HepG2 (cell line): ENCODE measurements at regions not wholly inside any gene's neighbourhood (a gene's known extent, or its start where the extent isn't known, plus 50 kb on each side); places are given as distances from the start of the nearest gene placed in this dataset.

Experiments
- ATAC-seq: fragments of 200-7000 bp; cut with Tn5 transposase; 3 replicates; pipeline ENCODE4 v1.9.1; 2020; ENCODE audit warnings: mild to moderate bottlenecking, moderate library complexity
- BruUV-seq: library from RNA; stranded (reverse); fragments of 400-500 nt; replicated peaks from 2 replicates; lab custom pipeline; 2021; lab: Mats Ljungman, UMichigan
- CTCF ChIA-PET: fragments of 300-600 bp; formaldehyde crosslinking; extraction: SDS; loops from one replicate; lab custom pipeline; 2021; ENCODE audit warnings: low total read pairs, inconsistent platforms, low intra/inter-chr PET ratio; lab: Yijun Ruan, JAX
- POLR2A ChIA-PET: fragments of 350-600 bp; sonication (Branson Sonifier 250); formaldehyde crosslinking; loops from one replicate; lab custom pipeline; 2020; ENCODE audit warnings: antibody characterized with exemption, inconsistent platforms; lab: Yijun Ruan, JAX
- DNase-seq: peaks from one replicate; pipeline ENCODE4 v3.0.0-alpha.2; 2015; ENCODE audit warnings: low spot score
- FAIRE-seq: peaks from 3 replicates; lab custom pipeline; 2011; peaks lifted over from hg19 to GRCh38; lab: Jason Lieb, UNC
- H2AFZ ChIP-seq: one replicate; pipeline ENCODE4 v1.6.1; 2011; ENCODE audit warnings: low read length, inconsistent platforms
- H3K27ac ChIP-seq: fragments of 300-600 bp; 3 replicates; pipeline ENCODE4 v1.8.0; 2011; ENCODE audit warnings: mixed run types, mild to moderate bottlenecking, mixed read lengths, low read length, inconsistent platforms; ENCODE audit not compliant: insufficient read depth; ENCODE audit errors: extremely low read length
- H3K27me3 ChIP-seq, 2 experiments: fragments of 200-600 bp in 1 of 2; 2 replicates in 1 of 2; 3 replicates in 1 of 2; pipeline versions ENCODE4 v1.6.0 to v1.8.0; 2011; ENCODE audit warnings: low read length in 2 of 2, mild to moderate bottlenecking in 2 of 2, moderate library complexity in 2 of 2, inconsistent platforms in 1 of 2; ENCODE audit not compliant: insufficient read depth in 2 of 2, control insufficient read depth in 1 of 2
- H3K36me3 ChIP-seq, 2 experiments: fragments of 200-600 bp in 1 of 2; replicated peaks in 1 of 2; 2 replicates in 1 of 2; 3 replicates in 1 of 2; pipeline versions ENCODE4 v1.5.1 to v1.8.0; 2011; ENCODE audit warnings: low read length in 2 of 2, inconsistent platforms in 1 of 2; ENCODE audit not compliant: insufficient read depth in 2 of 2, control insufficient read depth in 1 of 2
- H3K4me1 ChIP-seq: 2 replicates; pipeline ENCODE4 v1.5.1; 2012; ENCODE audit warnings: low read length, inconsistent platforms; ENCODE audit not compliant: insufficient read depth
- H3K4me2 ChIP-seq: 2 replicates; pipeline ENCODE4 v1.6.0; 2011; ENCODE audit warnings: low read depth, low read length, inconsistent platforms
- H3K4me3 ChIP-seq, 3 experiments: fragments of 200-600 bp in 1 of 3; sonication (generic), shearing (Covaris generic) in 1 of 3; replicated peaks in 1 of 3; 2 replicates each; pipeline ENCODE4 v1.5.1; 2011 to 2016; ENCODE audit warnings: low read length in 3 of 3, inconsistent platforms in 2 of 3, low read depth in 2 of 3, mild to moderate bottlenecking in 2 of 3, control low read depth in 1 of 3, mixed read lengths in 1 of 3; ENCODE audit not compliant: insufficient read depth in 1 of 3
- H3K79me2 ChIP-seq: one replicate; pipeline ENCODE4 v1.6.1; 2011; ENCODE audit warnings: low read length, inconsistent platforms; ENCODE audit not compliant: insufficient read depth
- H3K9ac ChIP-seq: 2 replicates; pipeline ENCODE4 v1.6.0; 2011; ENCODE audit warnings: mild to moderate bottlenecking, low read depth, low read length, inconsistent platforms; ENCODE audit not compliant: insufficient read depth
- H3K9me3 ChIP-seq: 2 replicates; pipeline ENCODE4 v1.5.1; 2012; ENCODE audit warnings: mild to moderate bottlenecking, low read length
- H4K20me1 ChIP-seq: 2 replicates; pipeline ENCODE4 v1.6.0; 2011; ENCODE audit warnings: inconsistent platforms, mild to moderate bottlenecking, low read length, moderate library complexity; ENCODE audit not compliant: insufficient read depth
- GMEB2 ChIP-seq: IDR thresholded peaks from 2 replicates; pipeline ENCODE4 v1.6.1; 2016; ENCODE audit warnings: missing biosample characterization, missing genetic modification reagents, low read depth
- HMG20B ChIP-seq: conservative IDR thresholded peaks from 2 replicates; pipeline ENCODE4 v1.6.1; 2016; ENCODE audit warnings: missing genetic modification reagents, missing compliant biosample characterization
- JUN ChIP-seq: sonication (generic); formaldehyde crosslinking; IDR thresholded peaks from 2 replicates; pipeline ENCODE4 v1.4.0; 2020; ENCODE audit warnings: mild to moderate bottlenecking, missing genetic modification reagents
- RBM22 ChIP-seq: fragments of 200-400 bp; formaldehyde crosslinking; optimal IDR thresholded peaks from 2 replicates; pipeline ENCODE3; 2017; ENCODE audit warnings: mild to moderate bottlenecking, low read length, moderate library complexity
- SMAD9 ChIP-seq: sonication (generic); formaldehyde crosslinking; IDR thresholded peaks from 2 replicates; pipeline ENCODE4 v1.5.1; 2020; ENCODE audit warnings: mild to moderate bottlenecking, missing genetic modification reagents
- SNAI1 ChIP-seq: sonication (generic); formaldehyde crosslinking; IDR thresholded peaks from 2 replicates; pipeline ENCODE4 v1.5.0; 2020; ENCODE audit warnings: mild to moderate bottlenecking, missing genetic modification reagents, borderline replicate concordance
- TARDBP ChIP-seq: sonication (generic); formaldehyde crosslinking; IDR thresholded peaks from 2 replicates; pipeline ENCODE4 v1.8.0; 2022; ENCODE audit warnings: mild to moderate bottlenecking, missing genetic modification reagents
- ZBTB2 ChIP-seq: sonication (generic); formaldehyde crosslinking; IDR thresholded peaks from 2 replicates; pipeline ENCODE4 v1.8.0; 2022; ENCODE audit warnings: low read depth, missing genetic modification reagents
- ZKSCAN1 ChIP-seq: fragments of 150-350 bp; IDR thresholded peaks from 2 replicates; pipeline ENCODE4 v1.6.1; 2014; ENCODE audit warnings: low read length
- ZNF234 ChIP-seq: sonication (generic); formaldehyde crosslinking; conservative IDR thresholded peaks from 2 replicates; pipeline ENCODE4 v1.5.1; 2020; ENCODE audit warnings: mild to moderate bottlenecking, missing genetic modification reagents
- ZNF30 ChIP-seq: sonication (generic); formaldehyde crosslinking; IDR thresholded peaks from 2 replicates; pipeline ENCODE4 v1.5.0; 2020; ENCODE audit warnings: mild to moderate bottlenecking, missing genetic modification reagents
- ZNF343 ChIP-seq: sonication (generic); formaldehyde crosslinking; IDR thresholded peaks from 2 replicates; pipeline ENCODE4 v1.4.0; 2020; ENCODE audit warnings: mild to moderate bottlenecking, missing genetic modification reagents
- ZNF687 ChIP-seq: sonication (generic); formaldehyde crosslinking; IDR thresholded peaks from 2 replicates; pipeline ENCODE4 v1.5.1; 2020; ENCODE audit warnings: mild to moderate bottlenecking, missing genetic modification reagents, moderate library complexity
- WGBS: methylation state at CpG from one replicate; pipeline ENCODE4 v1.1.6; 2017; ENCODE audit warnings: low lambda C conversion rate; 5-methylcytosine and 5-hydroxymethylcytosine counted together
- in situ Hi-C: cut with HindIII; loops from 2 replicates; pipeline ENCODE4 v1.10.0; 2017; ENCODE audit warnings: low pct_unique_long_range_greater_than_20kb; ENCODE audit not compliant: extremely low pct_ligation_motif_present
- intact Hi-C: fragments of 100-400 bp; cut with micrococcal nuclease; formaldehyde crosslinking; loops from one replicate; pipeline ENCODE4 v1.10.0; 2022; ENCODE audit not compliant: unreplicated experiment

- 21% methylated on average over 5 of the region's 5 CpGs for WGBS
- ATAC-seq (no peak), FAIRE-seq (no peak), DNase-seq (no peak)
- H3K79me2 ChIP-seq, result no peaks in the 10 kb centered on the region
- in situ Hi-C loops (no loop called here), intact Hi-C loops (no loop called here)
- H3K9ac ChIP-seq, result no peak overlapping the region
- H3K4me3 ChIP-seq, result no peak overlapping the region
- no peak overlapping the region for H2AFZ ChIP-seq
- ChIA-PET CTCF (no interaction called here), POLR2A (no interaction called here)
- H3K27me3 ChIP-seq, result no peaks in the 10 kb centered on the region; a peak in 1 of 5 replicates
- H3K9me3 ChIP-seq, result no peaks in the 10 kb centered on the region
- no peaks in the 10 kb centered on the region for H3K4me1 ChIP-seq
- BruUV-seq, result no TSS peak
- H3K36me3 ChIP-seq, result no peaks in the 10 kb centered on the region
- no peaks in the 10 kb centered on the region for H4K20me1 ChIP-seq
- H3K27ac ChIP-seq, result no peak overlapping the region
- no peak overlapping the region for H3K4me2 ChIP-seq
- TF ChIP-seq SNAI1 (CRISPR knock-in tag), result no peak
- no peak for TF ChIP-seq RBM22
- no peak for TF ChIP-seq ZNF234 (CRISPR knock-in tag)
- TF ChIP-seq ZNF343 (CRISPR knock-in tag), result no peak
- no peak for TF ChIP-seq ZBTB2
- TF ChIP-seq ZNF30 (CRISPR knock-in tag), result no peak
- TF ChIP-seq TARDBP (CRISPR knock-in tag), result no peak
These were observed 393.9 kb upstream of the MAF start for GRCh38 chr16:79994418-79994817.

- Histone ChIP-seq H3K4me1 (no peaks in the 10 kb centered on the region), H3K9ac (no peak overlapping the region), H3K27me3 (no peaks in the 10 kb centered on the region; a peak in 1 of 5 replicates), H3K27ac (no peak overlapping the region), H3K9me3 (no peaks in the 10 kb centered on the region), H3K36me3 (no peaks in the 10 kb centered on the region), H2AFZ (no peak overlapping the region), H4K20me1 (no peaks in the 10 kb centered on the region), H3K79me2 (no peaks in the 10 kb centered on the region), H3K4me3 (no peak overlapping the region), H3K4me2 (no peak overlapping the region)
- ChIA-PET POLR2A (no interaction called here), CTCF (no interaction called here)
- BruUV-seq, result no TSS peak
- intact Hi-C loops (no loop called here), in situ Hi-C loops (no loop called here)
- no peak for FAIRE-seq
- DNase-seq, result no peak
- 21% methylated on average over 5 of the region's 5 CpGs for WGBS
- ATAC-seq, result no peak
- TF ChIP-seq SMAD9, result no peak
- TF ChIP-seq HMG20B (CRISPR knock-in tag), result no peak
- TF ChIP-seq ZNF687 (CRISPR knock-in tag), result no peak
- TF ChIP-seq ZKSCAN1, result no peak
- TF ChIP-seq GMEB2 (CRISPR knock-in tag), result no peak
- TF ChIP-seq JUN (CRISPR knock-in tag), result no peak
These were observed 393.2 kb upstream of the MAF start for GRCh38 chr16:79993629-79994209.
